ENCODE measurements at regions not wholly inside any gene's neighbourhood (a gene's known extent, or its start where the extent isn't known, plus 50 kb on each side); places are given as distances from the start of the nearest gene placed in this dataset.
A peak's percentile ranks its signal among the peaks of the same experiment; 100 is the strongest.

- Histone ChIP-seq H3K36me3 (ENCODE audit: low read depth, low read length) (no peaks in the 10 kb centered on the region), H3K4me2 (ENCODE audit: low read length) (peak overlapping the region; percentile 19; the same call in 1 of the 2 replicates), H3K9me3 (ENCODE audit: low read length) (no peaks in the 10 kb centered on the region), H3K4me3 (ENCODE audit: low read length) (no peak overlapping the region), H4K20me1 (ENCODE audit: low read length) (no peaks in the 10 kb centered on the region), H3K79me2 (ENCODE audit: low read length) (no peaks in the 10 kb centered on the region), H3K27ac (ENCODE audit: low read length) (no peak overlapping the region), H3K4me1 (ENCODE audit: insufficient read depth, low read length) (peaks cover 9% of the 10 kb centered on the region; the same call in 1 of the 2 replicates), H3K27me3 (ENCODE audit: low read length) (no peaks in the 10 kb centered on the region), H3F3A (ENCODE audit: low read length, unreplicated experiment) (no peaks in the 10 kb centered on the region), H3K9me2 (replicated peaks; ENCODE audit: low read length) (no peaks in the 10 kb centered on the region), H3K9ac (ENCODE audit: low read length) (no peak overlapping the region), H2AFZ (ENCODE audit: low read length) (no peak overlapping the region)
- intact Hi-C loops (cut with micrococcal nuclease): no loop called here
- ChIA-PET POLR2A (ENCODE audit: unreplicated experiment) (no interaction called here), CTCF (interaction anchor here (0.7 kb wide), 1 partner anchor 302 kb away, joined by 3 read pairs; no protein-coding TSS in a partner anchor)
- no TSS peak for BruUV-seq (replicated peaks)
- ATAC-seq (peak; percentile 49), DNase-seq (peak; percentile 4)
- TF ChIP-seq EZH2phosphoT487 (IDR thresholded peaks at IDR 0.05; ENCODE audit: borderline replicate concordance, low read length) (no peak), EZH2 (IDR thresholded peaks at IDR 0.05; ENCODE audit: low read length, unreplicated experiment) (no peak), CTCF (conservative IDR thresholded peaks at IDR 0.05; ENCODE audit: low read depth, low read length) (no peak)
Observed at GRCh38 chr13:80604098-80604497, 263.2 kb upstream of the SPRY2 start.

GRCh38 chr13:80603351-80603750 is 262.4 kb upstream of the SPRY2 start:
- no peaks in the 10 kb centered on the region for H3K36me3 ChIP-seq (ENCODE audit: low read depth, low read length)
- H3K4me3 ChIP-seq (ENCODE audit: low read length): no peak overlapping the region
- H2AFZ ChIP-seq (ENCODE audit: low read length): no peak overlapping the region
- CTCF ChIA-PET: interaction anchor here (0.7 kb wide), 1 partner anchor 302 kb away, joined by 3 read pairs; no protein-coding TSS in a partner anchor
- H3K27ac ChIP-seq (ENCODE audit: low read length): no peak overlapping the region
- POLR2A ChIA-PET (ENCODE audit: unreplicated experiment): no interaction called here
- TF ChIP-seq EZH2phosphoT487 (IDR thresholded peaks at IDR 0.05; ENCODE audit: borderline replicate concordance, low read length) (no peak), EZH2 (IDR thresholded peaks at IDR 0.05; ENCODE audit: low read length, unreplicated experiment) (no peak), CTCF (conservative IDR thresholded peaks at IDR 0.05; ENCODE audit: low read depth, low read length) (no peak)
- H3K9ac ChIP-seq (ENCODE audit: low read length): no peak overlapping the region
- no peaks in the 10 kb centered on the region for H3K9me3 ChIP-seq (ENCODE audit: low read length)
- no peak overlapping the region for H3K4me2 ChIP-seq (ENCODE audit: low read length)
- ATAC-seq (no peak; the same call in 1 of the 2 replicates), DNase-seq (no peak)
- no peaks in the 10 kb centered on the region for H3K9me2 ChIP-seq (replicated peaks; ENCODE audit: low read length)
- H3F3A ChIP-seq (ENCODE audit: low read length, unreplicated experiment): no peaks in the 10 kb centered on the region
- no peaks in the 10 kb centered on the region for H4K20me1 ChIP-seq (ENCODE audit: low read length)
- no peaks in the 10 kb centered on the region for H3K79me2 ChIP-seq (ENCODE audit: low read length)
- H3K4me1 ChIP-seq (ENCODE audit: insufficient read depth, low read length): peaks cover 9% of the 10 kb centered on the region; the same call in 1 of the 2 replicates
- H3K27me3 ChIP-seq (ENCODE audit: low read length): no peaks in the 10 kb centered on the region
- intact Hi-C loops (cut with micrococcal nuclease): no loop called here
- BruUV-seq (replicated peaks): no TSS peak

- Histone ChIP-seq H3F3A (ENCODE audit: low read length, unreplicated experiment) (no peaks in the 10 kb centered on the region), H3K27me3 (ENCODE audit: low read length) (no peaks in the 10 kb centered on the region), H3K4me3 (ENCODE audit: low read length) (no peak overlapping the region), H3K9ac (ENCODE audit: low read length) (no peak overlapping the region), H2AFZ (ENCODE audit: low read length) (no peak overlapping the region), H3K36me3 (ENCODE audit: low read depth, low read length) (no peaks in the 10 kb centered on the region), H4K20me1 (ENCODE audit: low read length) (no peaks in the 10 kb centered on the region), H3K4me1 (ENCODE audit: insufficient read depth, low read length) (peaks cover 9% of the 10 kb centered on the region; the same call in 1 of the 2 replicates), H3K9me3 (ENCODE audit: low read length) (no peaks in the 10 kb centered on the region), H3K4me2 (ENCODE audit: low read length) (no peak overlapping the region), H3K79me2 (ENCODE audit: low read length) (no peaks in the 10 kb centered on the region), H3K27ac (ENCODE audit: low read length) (no peak overlapping the region), H3K9me2 (replicated peaks; ENCODE audit: low read length) (no peaks in the 10 kb centered on the region)
- intact Hi-C loops (cut with micrococcal nuclease): no loop called here
- DNase-seq (no peak), ATAC-seq (no peak)
- BruUV-seq (replicated peaks): no TSS peak
- TF ChIP-seq CTCF (conservative IDR thresholded peaks at IDR 0.05; ENCODE audit: low read depth, low read length) (no peak), EZH2 (IDR thresholded peaks at IDR 0.05; ENCODE audit: low read length, unreplicated experiment) (no peak), EZH2phosphoT487 (IDR thresholded peaks at IDR 0.05; ENCODE audit: borderline replicate concordance, low read length) (no peak)
- ChIA-PET POLR2A (ENCODE audit: unreplicated experiment) (no interaction called here), CTCF (no interaction called here)
Observed at GRCh38 chr13:80599765-80600164, 258.8 kb upstream of the SPRY2 start.
